Fibroblast of mammary gland (primary cell): ENCODE measurements at regions not wholly inside any gene's neighbourhood (a gene's known extent, or its start where the extent isn't known, plus 50 kb on each side); places are given as distances from the start of the nearest gene placed in this dataset.
"Not testable (repeated sequence)": the region's sequence is repeated elsewhere in the genome, so short reads cannot be mapped to it uniquely, and the experiment has no call there.

Source experiments
- DNase-seq: peaks from one replicate; pipeline ENCODE4 v3.0.0-alpha.2; 2010; ENCODE audit warnings: low read depth
- H3K4me3 ChIP-seq: 2 replicates; pipeline ENCODE4 v1.5.1; 2011; ENCODE audit warnings: low read depth, mild to moderate bottlenecking, low read length, moderate library complexity; ENCODE audit not compliant: control insufficient read depth
- TF ChIP-seq, protein P1 (sequence below): conservative IDR thresholded peaks from 2 replicates; pipeline ENCODE4 v1.5.1; 2011; ENCODE audit warnings: low read depth, low read length, inconsistent platforms; ENCODE audit not compliant: control insufficient read depth, insufficient read depth

DNA sequence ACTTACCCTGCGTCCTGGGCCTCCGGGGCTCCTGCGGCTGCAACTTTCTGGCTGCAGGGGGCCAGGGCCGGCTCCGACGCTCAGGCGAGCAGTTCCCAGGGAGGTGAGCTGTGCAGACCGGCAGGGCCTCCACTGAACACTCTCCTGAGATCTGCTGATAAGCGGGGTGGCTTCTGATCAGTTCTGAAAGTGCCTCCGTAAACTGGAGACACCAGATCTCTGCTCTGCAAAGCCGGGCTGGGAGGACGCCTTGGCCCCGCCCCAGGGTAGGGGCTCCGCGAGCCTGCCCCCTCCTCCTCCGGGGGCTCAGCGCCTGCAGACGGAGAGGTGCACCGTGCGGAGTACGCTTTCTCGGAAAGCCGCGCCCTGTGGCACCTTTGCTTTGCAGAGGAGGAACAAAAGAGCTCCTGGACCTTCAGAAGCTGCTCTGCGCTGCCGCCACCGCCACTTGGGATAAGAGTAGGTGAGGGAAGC is 141.3 kb upstream of the VKORC1L1 start:
- TF ChIP-seq, protein P1, sequence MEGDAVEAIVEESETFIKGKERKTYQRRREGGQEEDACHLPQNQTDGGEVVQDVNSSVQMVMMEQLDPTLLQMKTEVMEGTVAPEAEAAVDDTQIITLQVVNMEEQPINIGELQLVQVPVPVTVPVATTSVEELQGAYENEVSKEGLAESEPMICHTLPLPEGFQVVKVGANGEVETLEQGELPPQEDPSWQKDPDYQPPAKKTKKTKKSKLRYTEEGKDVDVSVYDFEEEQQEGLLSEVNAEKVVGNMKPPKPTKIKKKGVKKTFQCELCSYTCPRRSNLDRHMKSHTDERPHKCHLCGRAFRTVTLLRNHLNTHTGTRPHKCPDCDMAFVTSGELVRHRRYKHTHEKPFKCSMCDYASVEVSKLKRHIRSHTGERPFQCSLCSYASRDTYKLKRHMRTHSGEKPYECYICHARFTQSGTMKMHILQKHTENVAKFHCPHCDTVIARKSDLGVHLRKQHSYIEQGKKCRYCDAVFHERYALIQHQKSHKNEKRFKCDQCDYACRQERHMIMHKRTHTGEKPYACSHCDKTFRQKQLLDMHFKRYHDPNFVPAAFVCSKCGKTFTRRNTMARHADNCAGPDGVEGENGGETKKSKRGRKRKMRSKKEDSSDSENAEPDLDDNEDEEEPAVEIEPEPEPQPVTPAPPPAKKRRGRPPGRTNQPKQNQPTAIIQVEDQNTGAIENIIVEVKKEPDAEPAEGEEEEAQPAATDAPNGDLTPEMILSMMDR, result no peak
- no peak for DNase-seq
- no peak overlapping the region for H3K4me3 ChIP-seq

DNA sequence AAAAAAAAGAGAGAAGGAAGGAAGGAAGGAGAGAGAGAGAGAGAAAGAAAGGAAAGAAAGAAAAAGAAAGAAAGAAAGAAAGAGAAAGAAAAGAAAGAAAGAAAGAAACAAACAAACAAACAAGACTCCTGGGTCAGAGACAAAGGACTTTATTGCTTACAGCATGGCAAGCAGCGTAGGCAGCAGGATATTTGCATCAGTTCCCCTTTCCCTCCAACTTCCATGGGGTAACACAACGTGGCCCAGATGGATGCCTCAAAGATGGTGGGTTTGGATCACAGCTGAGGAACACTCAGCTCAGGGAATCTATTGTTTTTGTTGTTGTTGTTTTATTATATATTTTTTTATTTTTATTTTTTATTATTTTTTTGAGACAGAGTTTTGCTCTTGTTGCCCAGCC is 128.5 kb upstream of the VKORC1L1 start:
- TF ChIP-seq, protein P1, result no peak
- no peak for DNase-seq
- H3K4me3 ChIP-seq, result no peak overlapping the region

DNA sequence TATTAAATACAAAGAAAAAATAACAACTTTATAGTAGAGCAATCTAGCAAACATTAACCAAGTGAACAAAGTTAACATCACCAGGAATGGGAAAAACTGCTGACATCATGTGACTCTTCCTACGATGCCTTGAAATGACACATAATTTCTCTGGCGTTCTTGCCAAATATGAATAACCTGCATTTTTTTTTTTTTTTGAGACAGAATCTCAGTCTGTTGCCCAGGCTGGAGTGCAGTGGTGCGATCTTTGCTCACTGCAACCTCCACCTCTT is 126.5 kb upstream of the VKORC1L1 start:
- H3K4me3 ChIP-seq, result no peak overlapping the region
- DNase-seq, result peak; percentile 75
- TF ChIP-seq, protein P1, result no peak

DNA sequence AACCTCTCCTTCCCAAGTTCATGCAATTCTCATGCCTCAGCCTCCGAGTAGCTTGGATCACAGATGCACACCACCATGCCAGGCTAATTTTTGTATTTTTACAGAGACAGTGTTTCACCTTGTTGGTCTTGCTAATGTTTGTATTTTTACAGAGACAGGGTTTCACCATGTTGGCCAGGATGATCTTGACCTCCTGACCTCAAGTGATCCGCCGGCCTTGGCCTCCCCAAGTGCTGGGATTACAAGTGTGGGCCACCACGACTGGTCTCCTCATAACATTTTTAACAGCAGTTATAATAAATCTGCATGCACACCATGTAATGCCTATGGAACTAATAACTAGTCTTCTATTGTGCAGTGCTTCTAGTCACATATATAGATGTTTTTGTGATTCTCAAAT is 123.8 kb upstream of the VKORC1L1 start:
- DNase-seq, result no peak
- TF ChIP-seq, protein P1, result no peak
- H3K4me3 ChIP-seq, result no peak overlapping the region

DNA sequence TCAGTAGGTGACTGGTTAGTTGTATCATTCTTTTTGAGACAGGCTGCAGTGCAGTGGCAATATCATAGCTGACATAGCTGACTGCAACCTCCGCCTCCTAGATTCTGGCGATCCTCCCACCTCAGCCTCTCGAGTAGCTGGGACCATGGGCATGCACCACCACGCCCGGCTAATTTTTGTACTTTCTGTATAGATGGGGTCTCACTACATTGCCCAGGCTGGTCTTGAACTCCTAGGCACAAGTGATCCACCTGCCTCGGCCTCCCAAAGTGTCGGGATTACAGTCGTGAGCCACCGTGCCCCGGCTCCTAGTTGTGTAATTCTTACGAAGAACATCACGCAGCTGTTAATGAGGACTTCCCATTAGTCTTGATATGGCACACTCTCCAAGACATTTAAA is 123.4 kb upstream of the VKORC1L1 start:
- TF ChIP-seq, protein P1, result no peak
- no peak overlapping the region for H3K4me3 ChIP-seq
- no peak for DNase-seq

DNA sequence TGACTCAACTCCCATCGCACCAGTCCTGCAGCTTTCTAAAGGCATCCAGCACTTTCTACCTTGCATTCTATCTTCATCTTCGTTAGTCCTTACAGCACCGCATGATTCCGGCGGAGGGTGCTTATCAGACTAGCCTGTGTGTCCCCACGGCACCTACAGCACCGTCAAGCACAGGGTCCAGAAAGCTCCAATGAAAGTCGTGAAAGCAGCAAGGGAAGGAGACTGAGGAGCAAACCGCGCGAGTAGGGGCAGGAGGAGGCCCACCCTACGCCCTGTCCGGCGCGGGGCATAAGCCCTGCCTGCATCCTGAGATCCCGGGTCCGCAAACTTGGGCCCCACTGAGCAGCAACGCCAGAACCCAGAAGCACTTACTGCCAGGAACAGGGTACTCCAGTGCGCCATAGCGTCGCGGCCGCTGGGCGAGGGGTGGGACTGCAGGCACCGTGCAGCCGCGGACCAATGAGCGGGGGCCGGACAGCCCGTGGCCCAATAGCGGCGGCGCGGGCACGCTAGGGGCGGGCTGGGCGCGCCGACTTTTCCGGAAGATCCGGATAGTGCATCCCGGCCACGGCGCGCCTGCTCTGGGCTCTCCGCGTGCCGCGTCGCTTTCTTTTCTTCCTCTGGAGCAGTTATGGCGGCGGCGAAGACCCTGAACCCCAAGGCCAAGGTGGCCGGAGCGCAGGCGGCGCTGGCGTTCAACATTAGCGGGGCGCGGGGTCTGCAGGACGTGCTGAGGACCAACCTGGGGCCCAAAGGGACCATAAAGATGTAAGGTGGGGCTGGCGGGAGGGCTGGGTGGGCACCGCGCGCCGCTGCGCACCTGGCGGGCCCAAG is 122.1 kb upstream of the VKORC1L1 start:
- H3K4me3 ChIP-seq, result peak overlapping the region; percentile 98
- DNase-seq, result peak; percentile 73
- TF ChIP-seq, protein P1, result no peak

DNA sequence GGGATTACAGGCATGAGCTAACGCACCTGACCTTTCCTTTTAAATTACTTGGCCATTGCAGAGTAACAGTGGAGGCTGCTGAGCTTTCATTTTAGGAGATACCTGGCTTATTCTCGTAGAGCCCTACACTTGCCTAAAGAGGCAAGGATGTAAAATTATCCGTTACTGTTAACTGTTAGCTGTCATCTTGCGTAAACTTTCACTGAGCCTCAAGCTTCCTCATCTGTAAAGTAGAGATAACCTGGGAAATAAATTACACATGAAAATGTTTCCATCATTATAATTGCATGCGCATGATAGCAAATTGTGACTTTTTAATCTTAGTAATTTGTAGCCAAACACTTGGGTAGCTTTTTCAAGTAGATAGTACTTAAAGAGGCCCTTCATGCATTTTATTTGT is 118.8 kb upstream of the VKORC1L1 start:
- H3K4me3 ChIP-seq, DNase-seq: not testable (repeated sequence)

DNA sequence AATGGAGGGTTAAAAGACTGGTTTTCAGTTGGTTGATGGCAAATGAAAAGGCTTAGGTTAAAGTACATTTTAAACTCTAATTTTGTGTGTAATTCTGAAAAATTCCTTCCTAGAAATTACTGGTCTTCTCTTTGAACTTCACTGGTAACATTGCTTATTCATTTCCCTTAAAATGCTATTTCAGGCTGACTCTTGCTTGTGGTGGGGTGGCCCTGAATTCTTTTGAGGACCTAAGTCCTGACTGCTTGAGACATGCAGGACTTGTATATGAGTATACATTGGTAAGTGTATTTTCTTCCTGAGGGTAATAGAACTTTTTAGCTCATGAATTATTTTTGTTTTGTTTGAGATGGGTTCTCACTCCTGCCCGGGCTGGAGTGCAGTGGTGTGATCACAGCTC is 113.9 kb upstream of the VKORC1L1 start:
- DNase-seq, H3K4me3 ChIP-seq: not testable (repeated sequence)

DNA sequence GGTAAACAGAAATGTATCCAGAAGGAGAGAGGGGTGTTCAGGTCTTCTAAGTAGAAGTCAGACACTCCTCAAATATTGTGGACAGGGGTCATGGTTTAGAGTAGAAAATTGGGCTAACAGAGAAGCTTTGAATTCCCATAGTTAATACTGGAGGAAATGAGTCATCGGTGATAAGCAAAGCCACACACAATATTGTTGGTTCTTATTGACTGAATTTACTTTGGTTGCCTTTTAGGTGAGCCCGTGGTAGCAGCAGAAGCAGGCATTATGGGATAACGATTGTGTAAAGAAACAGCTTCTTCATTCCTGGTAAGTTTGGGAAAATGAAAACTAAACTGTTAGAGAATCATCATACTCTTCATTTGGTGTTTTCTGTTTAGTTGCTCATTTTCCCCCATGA is 110.2 kb upstream of the VKORC1L1 start:
- H3K4me3 ChIP-seq, result not testable (repeated sequence)
- peak; percentile 25 for DNase-seq

DNA sequence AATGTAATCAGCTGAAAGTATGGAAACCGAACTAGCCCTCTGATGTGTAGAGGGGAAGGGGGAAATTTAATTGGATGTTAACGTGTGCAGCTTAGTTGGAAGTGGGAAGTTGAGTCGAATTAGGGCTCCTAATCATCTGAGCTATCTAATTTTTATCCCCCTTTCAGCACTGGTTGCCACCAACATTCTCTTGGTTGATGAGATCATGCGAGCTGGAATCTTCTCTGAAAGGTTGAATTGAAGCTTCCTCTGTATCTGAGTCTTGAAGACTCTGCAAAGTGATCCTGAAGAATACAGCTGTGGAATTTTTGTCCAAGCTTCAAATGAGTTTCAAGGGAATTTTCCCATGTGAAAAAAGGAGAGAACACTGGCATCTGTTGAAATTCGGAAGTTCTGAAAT is 109.8 kb upstream of the VKORC1L1 start:
- not testable (repeated sequence) for H3K4me3 ChIP-seq, DNase-seq

DNA sequence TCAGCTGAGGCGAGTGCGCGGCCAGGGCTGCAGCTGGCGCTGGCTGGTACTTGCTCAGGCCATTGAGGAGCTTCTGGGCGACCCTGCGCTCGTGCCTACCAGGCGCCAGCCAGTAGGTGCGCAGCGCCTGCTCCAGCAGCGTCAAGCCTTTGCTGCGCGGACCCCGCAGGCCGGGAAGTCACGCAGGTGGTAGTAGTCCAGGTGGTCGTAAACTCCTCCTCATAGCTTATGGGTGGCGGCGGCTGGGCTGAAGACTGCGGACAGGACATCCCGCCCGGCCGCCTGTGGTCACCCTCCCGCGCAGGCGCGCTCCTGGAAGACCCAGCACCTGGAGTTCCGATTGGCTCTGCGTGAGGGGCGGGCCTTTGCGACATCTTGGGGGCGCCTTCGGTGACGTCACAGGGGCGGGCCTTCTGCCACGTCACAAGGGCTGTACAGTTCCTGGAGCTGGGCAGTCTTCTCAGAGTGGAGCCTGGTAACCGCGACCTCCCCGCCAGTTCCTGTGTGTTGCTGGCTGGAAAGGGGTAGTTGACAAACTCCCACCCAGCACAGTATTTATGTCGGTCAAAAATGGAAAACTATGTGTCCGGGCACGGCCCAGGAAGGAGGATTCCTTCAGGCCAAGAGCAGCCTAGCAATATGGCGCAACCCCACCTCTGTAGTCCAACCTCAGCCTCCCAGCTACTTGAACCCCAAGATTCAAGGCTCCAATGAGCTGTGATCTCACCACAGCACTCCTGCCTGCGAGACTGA is 102.2 kb upstream of the VKORC1L1 start:
- DNase-seq, result peak; percentile 91
- peak overlapping the region; percentile 81 for H3K4me3 ChIP-seq
